Embryonic facial prominence (tissue), 1 donor: ENCODE measurements at regions not wholly inside any gene's neighbourhood (a gene's known extent, or its start where the extent isn't known, plus 50 kb on each side); places are given as distances from the start of the nearest gene placed in this dataset.

Experiments
- DNase-seq: peaks from one replicate; pipeline ENCODE4 v3.0.0-alpha.2; 2016; ENCODE audit errors: extremely low spot score

- no peak for DNase-seq
Observed at GRCh38 chr13:63578796-63579195, 2163.1 kb upstream of the PCDH20 start.

- DNase-seq = no peak
Observed at GRCh38 chr13:63567031-63567430, 2151.4 kb upstream of the PCDH20 start.

- DNase-seq = no peak
Observed at GRCh38 chr13:63554157-63554556, 2138.5 kb upstream of the PCDH20 start.

- no peak for DNase-seq
Observed at GRCh38 chr13:63551731-63552130, 2136.1 kb upstream of the PCDH20 start.

- DNase-seq = no peak
Observed at GRCh38 chr13:63546524-63546923, 2130.9 kb upstream of the PCDH20 start.

GRCh38 chr13:63542770-63543169 is 2127.1 kb upstream of the PCDH20 start:
- DNase-seq = no peak

- no peak for DNase-seq
Observed at GRCh38 chr13:63541336-63541735, 2125.7 kb upstream of the PCDH20 start.

- DNase-seq = no peak
Observed at GRCh38 chr13:63540061-63540460, 2124.4 kb upstream of the PCDH20 start.

- DNase-seq = peak; percentile 54
Observed at GRCh38 chr13:63517371-63517770, 2101.7 kb upstream of the PCDH20 start.

- DNase-seq = no peak
Observed at GRCh38 chr13:63516124-63516523, 2100.5 kb upstream of the PCDH20 start.

GRCh38 chr13:63514886-63515285 is 2099.2 kb upstream of the PCDH20 start:
- DNase-seq = no peak

- DNase-seq = no peak
Observed at GRCh38 chr13:63512095-63512494, 2096.4 kb upstream of the PCDH20 start.

GRCh38 chr13:63501702-63502101 is 2086.1 kb upstream of the PCDH20 start:
- no peak for DNase-seq

- no peak for DNase-seq
Observed at GRCh38 chr13:63497601-63498000, 2082.0 kb upstream of the PCDH20 start.

- DNase-seq = no peak
Observed at GRCh38 chr13:63492604-63493003, 2077.0 kb upstream of the PCDH20 start.

GRCh38 chr13:63490149-63490548 is 2074.5 kb upstream of the PCDH20 start:
- DNase-seq = no peak

GRCh38 chr13:63481334-63481733 is 2065.7 kb upstream of the PCDH20 start:
- no peak for DNase-seq

GRCh38 chr13:63472711-63473110 is 2057.1 kb upstream of the PCDH20 start:
- DNase-seq = no peak

- no peak for DNase-seq
Observed at GRCh38 chr13:63463782-63464610, 2048.3 kb upstream of the PCDH20 start.

GRCh38 chr13:63460462-63461090 is 2044.9 kb upstream of the PCDH20 start:
- no peak for DNase-seq

- DNase-seq = no peak
Observed at GRCh38 chr13:63457186-63457585, 2041.5 kb upstream of the PCDH20 start.

- DNase-seq = no peak
Observed at GRCh38 chr13:63455938-63456337, 2040.3 kb upstream of the PCDH20 start.

- DNase-seq = no peak
Observed at GRCh38 chr13:63449550-63449949, 2033.9 kb upstream of the PCDH20 start.
